PC-9 (cell line): ENCODE measurements at regions not wholly inside any gene's neighbourhood (a gene's known extent, or its start where the extent isn't known, plus 50 kb on each side); places are given as distances from the start of the nearest gene placed in this dataset.
A peak's percentile ranks its signal among the peaks of the same experiment; 100 is the strongest.

ENCODE experiments used
- BruUV-seq: library from RNA; stranded (reverse); fragments of 400-500 nt; replicated peaks from 2 replicates; lab custom pipeline; 2021; lab: Mats Ljungman, UMichigan
- CTCF ChIA-PET: fragments of 300-600 bp; sonication (Branson Sonifier 250); formaldehyde crosslinking; loops from one replicate; lab custom pipeline; 2022; ENCODE audit warnings: antibody characterized with exemption; lab: Charles Lee
- POLR2A ChIA-PET: fragments of 300-600 bp; sonication (Branson Sonifier 250); formaldehyde crosslinking; loops from one replicate; lab custom pipeline; 2022; ENCODE audit warnings: antibody characterized with exemption; ENCODE audit not compliant: unreplicated experiment; lab: Charles Lee
- DNase-seq, 2 experiments: peaks; one replicate each; pipeline versions ENCODE4 v3.0.0 to v3.0.0-alpha.2; 2015 to 2022; ENCODE audit warnings: mixed read lengths in 1 of 2
- H2AFZ ChIP-seq: fragments of 200-600 bp; sonication (generic); 2 replicates; pipeline ENCODE4 v1.8.1; 2017; ENCODE audit warnings: antibody characterized with exemption
- H3F3A ChIP-seq: fragments of 200-600 bp; sonication (generic); 2 replicates; pipeline ENCODE4 v1.8.1; 2017; ENCODE audit warnings: antibody characterized with exemption, mild to moderate bottlenecking, low read depth; ENCODE audit not compliant: insufficient read depth
- H3K27ac ChIP-seq: fragments of 200-600 bp; sonication (generic); 2 replicates; pipeline ENCODE4 v1.6.1; 2016; ENCODE audit warnings: mixed run types
- H3K27me3 ChIP-seq: fragments of 200-600 bp; sonication (generic); 2 replicates; pipeline ENCODE4 v1.6.1; 2016; ENCODE audit warnings: low read depth, mixed run types; ENCODE audit not compliant: insufficient read depth
- H3K36me3 ChIP-seq: fragments of 200-600 bp; sonication (generic); 2 replicates; pipeline ENCODE4 v1.6.1; 2016; ENCODE audit warnings: low read depth, mixed run types
- H3K4me1 ChIP-seq: fragments of 200-600 bp; sonication (generic); replicated peaks from 2 replicates; pipeline ENCODE4 v1.6.1; 2016; ENCODE audit warnings: mixed run types; ENCODE audit not compliant: insufficient read depth
- H3K4me2 ChIP-seq: fragments of 200-600 bp; sonication (generic); 2 replicates; pipeline ENCODE4 v1.6.1; 2017; ENCODE audit warnings: mixed run types
- H3K4me3 ChIP-seq: fragments of 200-600 bp; sonication (generic); 2 replicates; pipeline ENCODE4 v1.6.1; 2016; ENCODE audit warnings: mixed run types
- H3K79me2 ChIP-seq: fragments of 200-600 bp; sonication (generic); 2 replicates; pipeline ENCODE4 v1.6.1; 2017; ENCODE audit warnings: low read depth, mixed run types
- H3K9me2 ChIP-seq: fragments of 200-600 bp; sonication (generic); 2 replicates; pipeline ENCODE4 v1.8.1; 2017; ENCODE audit warnings: mild to moderate bottlenecking; ENCODE audit not compliant: insufficient read depth
- H3K9me3 ChIP-seq: fragments of 200-600 bp; sonication (generic); 2 replicates; pipeline ENCODE4 v1.8.1; 2016; ENCODE audit warnings: low read depth; ENCODE audit not compliant: insufficient read depth
- H4K20me1 ChIP-seq: fragments of 200-600 bp; sonication (generic); 2 replicates; pipeline ENCODE4 v1.8.1; 2017; ENCODE audit not compliant: insufficient read depth
- EZH2 ChIP-seq: fragments of 200-600 bp; sonication (generic); IDR thresholded peaks from 2 replicates; pipeline ENCODE4 v1.8.0; 2017; ENCODE audit warnings: antibody characterized with exemption, low read depth
- intact Hi-C: fragments of 100-400 bp; cut with micrococcal nuclease; formaldehyde crosslinking; loops from one replicate; pipeline ENCODE4 v1.10.0; 2022; ENCODE audit not compliant: unreplicated experiment
- TF ChIP-seq, protein P1 (sequence below): fragments of 200-600 bp; sonication (generic); conservative IDR thresholded peaks from 2 replicates; pipeline ENCODE4 v1.6.1; 2017; ENCODE audit warnings: mixed run types, antibody characterized with exemption, mild to moderate bottlenecking, moderate library complexity

DNA sequence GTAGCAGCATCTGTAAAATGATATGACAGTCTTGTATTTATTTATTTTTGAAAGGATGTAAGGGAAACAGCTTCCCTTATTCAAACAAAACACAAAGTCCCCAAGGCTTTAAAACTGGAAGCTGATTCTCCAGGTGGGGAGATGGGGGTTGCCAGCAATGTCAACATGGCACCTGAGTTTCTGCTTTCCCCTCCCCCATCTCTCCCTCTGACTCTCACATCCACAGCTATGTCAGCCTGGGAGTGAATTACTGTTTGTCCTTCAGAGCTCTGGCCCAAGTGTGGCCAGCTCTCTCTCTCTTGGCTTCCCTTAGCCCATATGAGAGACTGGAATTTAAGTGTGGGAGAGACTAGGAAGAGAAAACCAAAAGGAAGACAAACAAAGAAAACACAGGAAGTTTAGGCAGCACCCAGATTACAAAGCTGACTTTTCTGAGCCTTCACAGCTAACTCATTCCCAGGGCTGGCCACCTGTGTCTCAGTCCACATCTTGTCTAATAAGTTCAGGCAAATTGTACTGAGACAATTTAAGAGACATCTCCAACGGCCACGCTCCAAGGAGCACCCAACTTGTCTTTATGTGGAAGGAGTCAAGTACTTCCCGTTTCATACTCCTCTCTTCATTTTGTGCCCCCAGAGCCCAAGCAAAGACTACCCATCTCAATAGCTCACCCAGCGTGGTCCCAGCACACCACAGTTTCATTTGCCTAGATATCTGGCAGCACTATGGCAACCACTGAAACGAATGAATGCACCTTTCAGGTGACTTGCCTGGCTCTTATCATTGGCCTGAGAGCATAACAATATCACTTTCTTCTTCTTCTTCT is 69.2 kb downstream of the SOX9 start:
- BruUV-seq: no TSS peak
- H3K27me3 ChIP-seq: no peaks in the 10 kb centered on the region
- ChIA-PET CTCF (no interaction called here), POLR2A (no interaction called here)
- H3K4me3 ChIP-seq: no peak overlapping the region
- no peaks in the 10 kb centered on the region for H3K9me2 ChIP-seq
- H3K79me2 ChIP-seq: no peaks in the 10 kb centered on the region
- no peak overlapping the region for H3K27ac ChIP-seq
- intact Hi-C loops: no loop called here
- no peaks in the 10 kb centered on the region for H3K9me3 ChIP-seq
- no peaks in the 10 kb centered on the region for H4K20me1 ChIP-seq
- H3F3A ChIP-seq: no peaks in the 10 kb centered on the region
- no peak for DNase-seq
- no peak for TF ChIP-seq EZH2
- TF ChIP-seq, protein P1, sequence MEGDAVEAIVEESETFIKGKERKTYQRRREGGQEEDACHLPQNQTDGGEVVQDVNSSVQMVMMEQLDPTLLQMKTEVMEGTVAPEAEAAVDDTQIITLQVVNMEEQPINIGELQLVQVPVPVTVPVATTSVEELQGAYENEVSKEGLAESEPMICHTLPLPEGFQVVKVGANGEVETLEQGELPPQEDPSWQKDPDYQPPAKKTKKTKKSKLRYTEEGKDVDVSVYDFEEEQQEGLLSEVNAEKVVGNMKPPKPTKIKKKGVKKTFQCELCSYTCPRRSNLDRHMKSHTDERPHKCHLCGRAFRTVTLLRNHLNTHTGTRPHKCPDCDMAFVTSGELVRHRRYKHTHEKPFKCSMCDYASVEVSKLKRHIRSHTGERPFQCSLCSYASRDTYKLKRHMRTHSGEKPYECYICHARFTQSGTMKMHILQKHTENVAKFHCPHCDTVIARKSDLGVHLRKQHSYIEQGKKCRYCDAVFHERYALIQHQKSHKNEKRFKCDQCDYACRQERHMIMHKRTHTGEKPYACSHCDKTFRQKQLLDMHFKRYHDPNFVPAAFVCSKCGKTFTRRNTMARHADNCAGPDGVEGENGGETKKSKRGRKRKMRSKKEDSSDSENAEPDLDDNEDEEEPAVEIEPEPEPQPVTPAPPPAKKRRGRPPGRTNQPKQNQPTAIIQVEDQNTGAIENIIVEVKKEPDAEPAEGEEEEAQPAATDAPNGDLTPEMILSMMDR: no peak
- H3K4me1 ChIP-seq: no peaks in the 10 kb centered on the region
- H3K36me3 ChIP-seq: no peaks in the 10 kb centered on the region
- H2AFZ ChIP-seq: no peak overlapping the region
- no peak overlapping the region for H3K4me2 ChIP-seq

DNA sequence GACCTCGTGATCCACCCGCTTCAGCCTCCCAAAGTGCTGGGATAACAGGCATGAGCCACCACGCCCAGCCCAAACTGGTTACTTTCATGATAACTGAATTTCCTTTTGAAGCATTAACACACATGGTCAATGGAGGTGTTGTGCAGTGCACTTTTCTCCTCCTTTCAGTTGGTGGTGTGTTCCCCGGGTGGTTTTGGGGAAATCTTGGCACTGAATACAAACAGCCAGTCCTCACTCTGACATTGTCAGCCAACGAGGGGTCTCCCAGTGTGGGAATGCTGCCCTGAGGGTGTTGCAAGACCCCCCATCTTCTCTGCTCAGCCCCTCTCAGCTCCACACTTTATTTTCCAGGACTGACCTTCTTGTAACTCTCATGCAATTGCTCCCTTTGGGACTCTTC is 70.5 kb downstream of the SOX9 start:
- Histone ChIP-seq H3K4me1 (no peaks in the 10 kb centered on the region), H3K4me3 (no peak overlapping the region), H2AFZ (no peak overlapping the region), H3K27me3 (no peaks in the 10 kb centered on the region), H3K36me3 (no peaks in the 10 kb centered on the region), H3K4me2 (no peak overlapping the region), H3K9me3 (no peaks in the 10 kb centered on the region), H4K20me1 (no peaks in the 10 kb centered on the region), H3F3A (no peaks in the 10 kb centered on the region), H3K79me2 (no peaks in the 10 kb centered on the region), H3K9me2 (no peaks in the 10 kb centered on the region), H3K27ac (no peak overlapping the region)
- ChIA-PET CTCF (no interaction called here), POLR2A (interaction anchor here (0.6 kb wide), 1 partner anchor 195 kb away, joined by 5 read pairs; no protein-coding TSS in a partner anchor)
- TF ChIP-seq EZH2: no peak
- TF ChIP-seq, protein P1: no peak
- no peak for DNase-seq
- BruUV-seq: no TSS peak
- intact Hi-C loops: no loop called here

DNA sequence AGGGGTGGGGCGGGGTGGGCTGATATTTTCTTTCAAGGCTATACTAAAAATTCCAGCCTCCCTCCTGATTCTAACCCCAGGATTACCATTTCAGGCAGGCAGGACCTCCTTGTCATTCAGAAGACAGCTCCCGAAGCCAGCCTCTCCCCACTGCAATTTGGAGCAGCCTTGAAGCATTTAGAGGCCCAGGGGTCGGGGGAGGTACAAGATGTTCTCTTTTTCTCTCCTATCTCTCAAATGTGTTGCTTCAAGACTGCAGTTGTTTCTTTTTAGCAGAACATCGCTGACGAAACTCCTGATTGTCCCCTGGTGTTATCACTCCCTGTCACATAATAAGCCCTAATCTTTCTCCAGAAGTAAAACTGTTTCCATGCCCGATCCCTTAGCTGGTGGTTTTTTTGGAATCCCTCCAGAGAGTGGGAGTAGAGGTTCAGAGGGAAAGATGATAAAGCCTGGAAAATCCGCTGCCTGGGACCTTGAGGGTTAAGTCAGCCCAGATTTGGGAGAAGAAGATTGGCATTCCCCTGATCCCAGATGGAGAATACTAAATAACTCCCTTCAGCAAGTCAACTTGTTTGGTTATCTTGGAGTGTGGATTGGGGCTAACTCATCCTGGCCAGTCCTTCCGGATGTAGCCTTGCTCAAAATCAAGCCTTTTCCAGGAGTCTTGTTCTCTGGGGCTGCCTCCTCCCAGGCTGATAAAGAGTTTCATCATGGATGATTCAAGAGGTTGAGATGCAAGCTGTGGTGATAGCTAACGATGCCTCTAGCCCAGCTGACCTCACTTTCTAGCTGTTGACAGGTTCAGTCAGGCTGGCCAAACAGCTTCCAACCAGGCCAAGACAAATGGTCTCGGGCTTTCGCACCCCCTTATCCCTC is 71.3 kb downstream of the SOX9 start:
- Histone ChIP-seq H3K36me3 (no peaks in the 10 kb centered on the region), H3K9me2 (no peaks in the 10 kb centered on the region), H3K4me2 (no peak overlapping the region), H3K27me3 (no peaks in the 10 kb centered on the region), H3F3A (no peaks in the 10 kb centered on the region), H3K4me3 (no peak overlapping the region), H3K27ac (no peak overlapping the region), H3K79me2 (no peaks in the 10 kb centered on the region), H3K9me3 (no peaks in the 10 kb centered on the region), H4K20me1 (no peaks in the 10 kb centered on the region), H2AFZ (no peak overlapping the region), H3K4me1 (no peaks in the 10 kb centered on the region)
- TF ChIP-seq, protein P1: no peak
- no peak for TF ChIP-seq EZH2
- BruUV-seq: no TSS peak
- ChIA-PET POLR2A (no interaction called here), CTCF (no interaction called here)
- intact Hi-C loops: no loop called here
- peak in 1 of 2 experiments; percentile 45 for DNase-seq
